GM12874 (cell line): ENCODE measurements at regions not wholly inside any gene's neighbourhood (a gene's known extent, or its start where the extent isn't known, plus 50 kb on each side); places are given as distances from the start of the nearest gene placed in this dataset.

ENCODE experiments used
- CTCF ChIP-seq: IDR thresholded peaks from 2 replicates; pipeline ENCODE4 v1.5.1; 2011; ENCODE audit warnings: low read depth, mild to moderate bottlenecking, control low read depth, low read length, moderate library complexity; ENCODE audit not compliant: insufficient read depth

GRCh38 chr2:156253765-156254164, 78.8 kb downstream of the NR4A2 start:
- no peak for TF ChIP-seq CTCF

GRCh38 chr2:156242874-156243273, 89.6 kb downstream of the NR4A2 start:
- no peak for TF ChIP-seq CTCF

- TF ChIP-seq CTCF, result no peak
Observed at GRCh38 chr2:156237558-156237957, 95.0 kb downstream of the NR4A2 start.

- TF ChIP-seq CTCF, result no peak
Observed at GRCh38 chr2:156229724-156230362, 102.7 kb downstream of the NR4A2 start.

GRCh38 chr2:156221703-156222102, 110.8 kb downstream of the NR4A2 start:
- no peak for TF ChIP-seq CTCF

GRCh38 chr2:156219491-156220100, 112.9 kb downstream of the NR4A2 start:
- no peak for TF ChIP-seq CTCF

GRCh38 chr2:156215656-156216055, 116.9 kb downstream of the NR4A2 start:
- TF ChIP-seq CTCF, result no peak
